ENCODE measurements at regions not wholly inside any gene's neighbourhood (a gene's known extent, or its start where the extent isn't known, plus 50 kb on each side); places are given as distances from the start of the nearest gene placed in this dataset.
"Not testable (repeated sequence)": the region's sequence is repeated elsewhere in the genome, so short reads cannot be mapped to it uniquely, and the experiment has no call there.

- Histone ChIP-seq H3K4me3 (no peak overlapping the region), H3K4me1 (no peaks in the 10 kb centered on the region), H3K27ac (no peak overlapping the region), H3K36me3 (no peaks in the 10 kb centered on the region), H3K9me3 (peaks cover 9% of the 10 kb centered on the region), H3K27me3 (no peaks in the 10 kb centered on the region)
- ATAC-seq (no peak), DNase-seq (no peak)
- TF ChIP-seq CTCF (IDR thresholded peaks at IDR 0.05), result no peak
- intact Hi-C loops (cut with DNase I), result no loop called here
Observed at GRCh38 chr14:71430678-71431376, 501.4 kb upstream of the RGS6 start.

GRCh38 chr14:71432334-71433110, 499.7 kb upstream of the RGS6 start:
- TF ChIP-seq CTCF (IDR thresholded peaks at IDR 0.05), result no peak
- ATAC-seq (no peak), DNase-seq (no peak)
- no peaks in the 10 kb centered on the region for H3K4me1 ChIP-seq
- no peaks in the 10 kb centered on the region for H3K27me3 ChIP-seq
- intact Hi-C loops (cut with DNase I), result no loop called here
- H3K27ac ChIP-seq, result no peak overlapping the region
- H3K9me3 ChIP-seq, result peaks cover under 1% of the 10 kb centered on the region
- no peak overlapping the region for H3K4me3 ChIP-seq
- H3K36me3 ChIP-seq, result no peaks in the 10 kb centered on the region

- Histone ChIP-seq H3K36me3 (no peaks in the 10 kb centered on the region), H3K4me3 (no peak overlapping the region), H3K27me3 (no peaks in the 10 kb centered on the region), H3K4me1 (no peaks in the 10 kb centered on the region), H3K9me3 (no peaks in the 10 kb centered on the region), H3K27ac (no peak overlapping the region)
- intact Hi-C loops (cut with DNase I), result no loop called here
- no peak for TF ChIP-seq CTCF (IDR thresholded peaks at IDR 0.05)
- DNase-seq (no peak), ATAC-seq (no peak)
Observed at GRCh38 chr14:71433303-71433702, 498.9 kb upstream of the RGS6 start.

GRCh38 chr14:71435641-71436040, 496.6 kb upstream of the RGS6 start:
- intact Hi-C loops (cut with DNase I); H3K36me3 ChIP-seq; H3K4me3 ChIP-seq; DNase-seq; H3K4me1 ChIP-seq; H3K27ac ChIP-seq; ATAC-seq; H3K27me3 ChIP-seq; H3K9me3 ChIP-seq: not testable (repeated sequence)

- intact Hi-C loops (cut with DNase I), result no loop called here
Observed at GRCh38 chr14:71437870-71438269, 494.4 kb upstream of the RGS6 start.

More at GRCh38 chr14:71437870-71438269, 494.4 kb upstream of the RGS6 start:
- H3K9me3 ChIP-seq, result no peaks in the 10 kb centered on the region
- ATAC-seq (no peak), DNase-seq (no peak)
- no peaks in the 10 kb centered on the region for H3K36me3 ChIP-seq
- H3K4me3 ChIP-seq, result no peak overlapping the region
- H3K27me3 ChIP-seq, result no peaks in the 10 kb centered on the region
- no peak overlapping the region for H3K27ac ChIP-seq
- TF ChIP-seq CTCF (IDR thresholded peaks at IDR 0.05), result no peak
- peaks cover 5% of the 10 kb centered on the region for H3K4me1 ChIP-seq

All from upper lobe of right lung (tissue), 1 donor.